ENCODE measurements at regions not wholly inside any gene's neighbourhood (a gene's known extent, or its start where the extent isn't known, plus 50 kb on each side); places are given as distances from the start of the nearest gene placed in this dataset.

DNA sequence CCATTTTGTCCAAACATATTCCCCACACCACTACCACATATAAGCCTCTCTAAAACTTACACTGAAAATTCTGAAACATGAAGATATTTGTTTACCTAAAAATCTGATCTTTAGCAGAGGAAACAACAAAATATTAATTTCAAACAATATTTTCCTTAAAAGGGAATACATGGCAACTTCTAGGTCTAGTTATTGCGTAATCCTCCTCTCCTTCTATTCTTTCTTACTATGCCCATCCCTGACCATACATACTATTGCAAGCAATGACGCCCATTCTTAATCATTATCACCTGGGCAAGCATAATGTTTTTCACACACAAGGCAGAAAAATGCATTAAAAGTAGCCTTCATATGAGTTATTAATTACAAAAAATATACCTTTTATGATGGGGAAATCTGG lies 372.6 kb downstream of the ZEB2 start:
- DNase-seq: no peak

DNA sequence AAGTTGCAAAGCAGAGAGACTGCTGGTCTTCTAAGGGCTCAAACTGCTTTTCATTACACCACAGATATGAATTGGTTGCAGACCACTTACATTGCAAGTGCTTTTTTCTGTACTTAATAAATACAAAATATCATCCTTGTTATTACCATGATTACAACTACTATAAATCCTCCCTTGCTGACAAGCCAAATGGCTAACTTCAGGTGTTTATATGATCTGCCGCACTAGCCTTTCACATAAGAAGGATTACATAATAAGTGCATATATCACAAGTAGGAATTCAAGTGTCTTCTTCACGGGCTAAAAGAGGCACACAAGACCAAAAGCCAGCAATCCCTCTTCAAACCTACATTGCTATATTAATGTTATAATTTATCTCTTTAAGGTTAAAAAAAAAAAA lies 373.0 kb downstream of the ZEB2 start:
- no peak for DNase-seq

- no peak for DNase-seq
Observed at GRCh38 chr2:144146076-144146475, 373.8 kb downstream of the ZEB2 start.

- no peak for DNase-seq
Observed at GRCh38 chr2:144143294-144144151, 376.4 kb downstream of the ZEB2 start.

- DNase-seq: no peak
Observed at GRCh38 chr2:144140891-144141290, 379.0 kb downstream of the ZEB2 start.

DNA sequence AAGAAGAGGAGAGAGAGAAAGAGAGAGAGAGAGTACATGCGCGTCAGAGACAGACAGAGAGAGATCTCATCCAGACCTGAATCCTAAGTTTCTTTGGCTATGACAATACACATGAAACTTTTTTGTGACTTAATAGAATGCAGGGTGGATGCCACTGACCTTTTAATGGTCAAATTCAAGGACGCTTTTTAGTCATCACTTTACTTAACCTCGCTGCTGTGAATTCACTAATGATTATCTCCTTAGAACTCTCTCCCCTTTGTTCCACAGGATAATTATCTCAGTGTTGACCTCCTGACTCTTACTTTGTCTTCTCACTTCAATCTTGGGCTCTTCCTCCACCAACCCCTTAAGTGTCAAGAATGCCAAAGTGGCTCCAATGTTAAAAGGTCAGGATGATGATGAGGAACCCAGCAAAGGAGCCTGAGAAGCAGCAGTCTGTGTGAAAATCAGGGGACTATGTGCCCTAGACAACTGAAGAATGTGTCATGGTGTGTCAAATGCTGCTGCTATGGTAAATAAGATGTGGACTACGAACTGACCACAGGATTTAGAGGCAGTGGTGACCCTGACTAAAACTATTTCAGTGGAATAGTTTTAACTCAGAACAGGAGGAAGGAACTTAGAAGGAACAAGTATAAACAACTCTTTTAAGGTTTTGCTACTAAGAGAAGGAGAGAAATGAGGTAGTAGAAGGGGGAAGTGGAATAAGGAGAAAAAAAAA lies 382.1 kb downstream of the ZEB2 start:
- DNase-seq: no peak

DNA sequence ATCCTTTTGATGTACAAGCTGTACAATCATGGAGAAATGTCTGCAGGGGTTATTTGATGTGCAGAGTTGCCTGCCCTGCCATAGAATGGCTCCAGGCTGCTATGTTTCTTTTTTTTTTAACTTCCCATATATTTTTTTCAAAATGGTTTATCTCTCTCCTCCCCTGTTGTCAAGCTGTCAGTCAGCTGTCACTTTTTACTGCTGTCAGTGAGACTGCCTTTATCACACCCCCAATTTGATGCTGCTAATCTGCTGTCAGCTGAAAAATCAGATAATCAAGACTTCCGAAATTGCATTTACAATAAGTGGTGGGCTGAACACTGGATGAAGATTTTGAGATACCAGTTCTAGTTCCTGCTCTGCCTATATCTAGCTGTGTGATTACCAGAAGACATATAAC lies 382.6 kb downstream of the ZEB2 start:
- no peak for DNase-seq

GRCh38 chr2:144136297-144137010 lies 383.5 kb downstream of the ZEB2 start:
- no peak for DNase-seq

GRCh38 chr2:144133936-144134665 lies 385.8 kb downstream of the ZEB2 start:
- no peak for DNase-seq

DNA sequence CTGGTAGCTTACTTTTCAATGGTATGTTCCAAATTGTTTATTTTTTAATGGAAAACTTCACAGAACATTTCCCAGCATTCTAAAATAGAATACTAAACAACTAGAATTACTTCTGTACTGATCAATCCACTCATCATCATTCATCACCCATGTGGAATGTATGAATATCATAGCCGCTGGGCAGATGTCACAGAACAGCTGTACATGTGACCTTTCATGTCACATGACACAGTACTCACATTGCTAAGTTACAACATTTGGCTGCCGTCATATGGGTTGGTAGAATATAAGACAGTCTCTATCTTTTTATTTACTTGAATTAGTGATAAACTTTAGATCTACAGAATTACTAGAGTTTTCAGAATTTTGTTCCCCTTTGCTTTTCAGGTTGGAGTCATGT lies 387.6 kb downstream of the ZEB2 start:
- no peak for DNase-seq

DNA sequence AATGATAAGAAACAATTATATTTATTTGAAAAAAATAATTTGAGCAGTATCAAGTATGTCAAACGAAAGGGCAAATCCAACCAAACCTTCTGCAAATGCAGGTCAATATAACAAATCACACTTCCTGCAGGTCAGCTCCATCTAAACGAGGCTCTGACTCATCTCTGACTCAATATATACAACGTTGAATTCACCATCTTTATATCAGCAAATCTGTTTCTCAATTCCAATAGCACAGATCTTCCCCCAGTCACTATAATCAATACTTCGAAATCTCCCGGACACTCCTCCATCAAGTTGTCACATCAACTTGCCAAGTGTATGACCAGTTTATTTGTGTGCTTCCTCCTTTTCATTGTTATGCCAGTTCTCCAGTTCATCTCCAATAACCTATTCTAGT lies 388.9 kb downstream of the ZEB2 start:
- no peak for DNase-seq

GRCh38 chr2:144130551-144130950 lies 389.4 kb downstream of the ZEB2 start:
- no peak for DNase-seq

DNA sequence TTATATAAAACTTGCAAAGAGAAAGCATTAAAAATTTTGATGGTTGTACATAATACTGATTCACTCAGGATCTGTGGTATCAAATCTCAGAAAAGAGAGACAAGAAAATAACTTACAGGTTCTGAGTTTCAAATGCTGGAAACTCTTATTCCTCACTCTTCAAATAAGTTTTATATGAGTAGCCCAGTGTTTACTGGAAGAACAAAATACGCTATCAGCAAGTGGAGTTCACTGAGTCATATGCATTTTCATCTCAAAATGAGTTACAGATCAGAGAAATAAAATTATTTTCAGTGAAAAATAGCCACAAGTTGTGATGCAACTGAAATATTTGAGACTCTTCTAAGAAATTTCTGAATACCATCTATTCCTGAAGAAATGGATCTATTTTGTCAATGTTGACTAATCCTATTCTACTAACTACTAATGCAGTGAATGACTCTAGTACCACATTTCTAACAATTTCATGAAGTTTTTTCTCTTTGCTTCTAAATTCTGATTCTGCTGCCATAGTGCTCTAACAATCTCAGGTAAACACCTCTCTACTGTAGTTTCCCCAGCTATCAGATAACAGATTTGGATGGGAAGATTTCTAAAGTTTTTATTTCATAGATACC lies 391.7 kb downstream of the ZEB2 start:
- no peak for DNase-seq

DNA sequence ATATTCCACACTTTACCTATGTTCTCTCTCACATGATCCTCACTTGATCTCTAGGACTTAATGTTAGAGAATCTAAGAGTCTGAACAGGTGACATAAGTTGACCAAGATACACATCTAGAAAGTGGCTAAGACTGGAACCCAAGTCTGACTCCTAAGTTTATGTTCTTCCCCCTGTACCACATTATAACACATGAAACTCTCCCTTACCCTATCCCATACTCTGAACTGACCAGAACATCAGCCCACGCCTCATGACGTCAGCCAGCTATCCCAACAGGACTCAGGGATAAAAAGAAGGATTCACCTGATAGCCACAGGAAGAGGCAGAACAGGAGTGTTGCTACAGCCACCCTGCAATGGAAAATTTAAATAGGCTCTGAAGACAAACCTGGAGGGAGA lies 392.2 kb downstream of the ZEB2 start:
- DNase-seq: no peak

DNA sequence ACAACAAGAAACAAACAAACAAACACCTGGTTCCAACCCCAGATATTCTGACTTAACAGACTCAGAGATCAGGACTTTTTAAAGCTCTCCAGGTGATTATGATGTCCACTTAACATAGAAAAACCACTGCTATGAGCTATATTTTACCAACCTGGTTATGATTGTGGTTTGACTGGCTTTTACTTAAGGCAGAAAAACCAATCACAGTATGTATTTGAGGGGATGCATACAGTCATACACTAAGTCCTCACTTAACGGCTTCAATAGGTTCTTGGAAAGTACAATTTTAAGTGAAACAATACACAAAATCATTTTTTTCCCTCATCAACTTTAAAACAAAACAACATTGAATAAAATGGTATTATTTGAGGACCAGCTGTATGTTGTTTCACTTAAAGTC lies 393.6 kb downstream of the ZEB2 start:
- no peak for DNase-seq

- DNase-seq: no peak
Observed at GRCh38 chr2:144125751-144126150, 394.2 kb downstream of the ZEB2 start.

DNA sequence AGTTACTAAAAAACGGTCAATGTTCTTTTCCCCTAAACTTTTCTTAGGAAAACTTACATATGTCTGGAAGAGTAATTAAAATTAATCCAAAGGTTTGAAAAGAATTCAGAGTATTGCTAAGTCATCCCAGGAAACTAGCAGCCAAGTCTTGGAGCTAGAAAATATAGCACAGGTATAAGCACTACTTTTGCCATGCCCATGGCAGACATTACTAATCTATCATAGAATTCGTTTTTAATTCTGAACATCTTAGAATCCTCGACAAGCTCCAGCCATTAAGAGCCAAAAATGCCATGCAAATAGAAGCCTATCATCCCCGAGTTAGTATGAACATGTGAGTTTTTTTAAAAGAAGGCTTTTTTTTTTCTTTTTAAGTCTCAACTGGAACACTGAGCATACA lies 395.0 kb downstream of the ZEB2 start:
- no peak for DNase-seq

DNA sequence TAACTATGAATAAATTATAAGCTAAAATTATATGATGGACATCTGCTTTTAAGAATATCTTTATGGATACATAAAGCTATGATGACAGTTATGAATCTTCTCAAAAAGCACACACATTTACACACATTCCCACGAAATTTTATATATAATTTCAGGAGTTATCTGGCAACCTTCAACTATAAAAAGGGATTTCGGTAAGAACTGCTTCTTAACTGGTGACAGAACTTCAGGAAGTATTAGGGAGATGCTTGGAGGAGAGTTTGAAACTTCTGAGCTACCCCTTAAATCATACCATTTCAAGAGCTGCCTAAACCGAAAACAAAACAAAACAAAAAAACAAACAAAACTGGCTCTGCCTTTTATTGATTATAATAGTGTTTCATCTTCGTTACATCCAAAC lies 399.4 kb downstream of the ZEB2 start:
- no peak for DNase-seq

GRCh38 chr2:144117086-144117485 lies 402.8 kb downstream of the ZEB2 start:
- no peak for DNase-seq

- no peak for DNase-seq
Observed at GRCh38 chr2:144115739-144116291, 404.1 kb downstream of the ZEB2 start.

DNA sequence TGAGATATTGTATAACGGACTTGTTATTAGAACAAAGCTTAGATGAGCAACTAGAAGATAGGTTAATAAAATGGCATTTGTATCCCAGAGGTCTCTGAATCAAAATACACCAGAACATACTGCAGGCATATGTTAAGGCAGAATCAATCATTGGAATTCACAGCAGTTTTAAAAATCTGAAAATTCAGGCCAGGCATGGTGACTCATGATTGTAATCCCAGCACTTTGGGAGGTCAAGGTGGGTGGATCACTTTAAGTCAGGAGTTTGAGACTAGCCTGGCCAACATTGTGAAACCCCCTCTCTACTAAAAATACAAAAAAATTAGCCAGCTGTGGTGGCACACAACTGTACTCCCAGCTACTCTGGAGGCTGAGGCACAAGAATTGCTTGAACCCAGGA lies 405.2 kb downstream of the ZEB2 start:
- DNase-seq: no peak

DNA sequence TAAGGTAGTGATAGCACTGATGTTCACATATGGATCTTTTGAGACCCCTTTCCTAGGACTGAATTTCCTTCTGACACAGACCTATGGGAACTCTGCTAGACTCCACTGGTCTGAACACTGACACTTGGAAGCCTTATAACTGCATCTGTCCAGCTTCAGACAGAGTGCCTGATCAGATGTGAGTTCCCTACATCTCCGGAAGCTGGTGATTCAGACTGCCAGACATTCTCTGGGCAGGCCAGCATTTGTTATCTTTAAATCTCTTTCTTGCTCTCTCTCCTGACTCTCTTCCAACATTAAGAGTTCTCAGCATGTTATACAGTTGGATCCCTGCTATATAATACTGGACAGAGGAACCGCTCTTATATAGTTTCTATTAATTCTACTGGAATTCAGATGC lies 408.5 kb downstream of the ZEB2 start:
- DNase-seq: no peak

Data from activated T-cell treated with anti-CD3 and anti-CD28 coated beads for 4 hours (primary cell).